Esophagus muscularis mucosa (tissue), 4 donors: ENCODE measurements at regions not wholly inside any gene's neighbourhood (a gene's known extent, or its start where the extent isn't known, plus 50 kb on each side); places are given as distances from the start of the nearest gene placed in this dataset.

ENCODE experiments used
- EP300 ChIP-seq: sonication (generic); formaldehyde crosslinking; IDR thresholded peaks from one replicate; pipeline ENCODE4 v1.6.1; 2017; ENCODE audit warnings: antibody characterized with exemption
- POLR2A ChIP-seq: fragments of 450-650 bp; IDR thresholded peaks from one replicate; pipeline ENCODE4 v1.6.1; 2017; ENCODE audit warnings: antibody characterized with exemption, moderate library complexity, mild to moderate bottlenecking, low read depth
- POLR2AphosphoS5 ChIP-seq, 2 donors: sonication (generic); formaldehyde crosslinking; IDR thresholded peaks; one replicate each; pipeline ENCODE4 v1.6.1; 2017; ENCODE audit warnings: antibody characterized with exemption in 2 of 2
- TF ChIP-seq, protein P1 (sequence below), 3 experiments: fragments of 200-600 bp in 2 of 3; fragments of 450-650 bp in 1 of 3; sonication (generic) in 2 of 3; IDR thresholded peaks; one replicate each; pipeline ENCODE4 v1.5.1; 2017 to 2019; ENCODE audit warnings: antibody characterized with exemption in 3 of 3, mild to moderate bottlenecking in 2 of 3, moderate library complexity in 1 of 3

DNA sequence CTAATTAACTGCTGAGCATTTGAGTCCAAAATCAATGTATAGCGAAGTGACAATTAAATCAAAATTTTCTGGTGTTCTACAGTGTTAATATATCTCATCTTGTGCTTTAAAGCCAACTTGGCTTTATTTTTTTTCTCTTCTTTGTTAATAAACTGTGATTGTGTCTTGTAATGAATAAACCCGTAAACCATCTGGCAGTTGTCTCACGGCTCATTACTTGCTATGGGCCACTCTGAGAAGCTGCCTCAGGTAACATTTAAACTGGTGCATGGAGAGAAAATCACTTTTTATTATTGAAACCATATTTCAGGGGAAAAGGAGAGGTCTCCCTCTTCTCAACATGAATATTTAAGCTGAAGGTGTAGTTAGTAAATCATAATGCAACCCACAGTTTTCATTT, 694.0 kb downstream of the KCTD8 start:
- TF ChIP-seq, protein P1, sequence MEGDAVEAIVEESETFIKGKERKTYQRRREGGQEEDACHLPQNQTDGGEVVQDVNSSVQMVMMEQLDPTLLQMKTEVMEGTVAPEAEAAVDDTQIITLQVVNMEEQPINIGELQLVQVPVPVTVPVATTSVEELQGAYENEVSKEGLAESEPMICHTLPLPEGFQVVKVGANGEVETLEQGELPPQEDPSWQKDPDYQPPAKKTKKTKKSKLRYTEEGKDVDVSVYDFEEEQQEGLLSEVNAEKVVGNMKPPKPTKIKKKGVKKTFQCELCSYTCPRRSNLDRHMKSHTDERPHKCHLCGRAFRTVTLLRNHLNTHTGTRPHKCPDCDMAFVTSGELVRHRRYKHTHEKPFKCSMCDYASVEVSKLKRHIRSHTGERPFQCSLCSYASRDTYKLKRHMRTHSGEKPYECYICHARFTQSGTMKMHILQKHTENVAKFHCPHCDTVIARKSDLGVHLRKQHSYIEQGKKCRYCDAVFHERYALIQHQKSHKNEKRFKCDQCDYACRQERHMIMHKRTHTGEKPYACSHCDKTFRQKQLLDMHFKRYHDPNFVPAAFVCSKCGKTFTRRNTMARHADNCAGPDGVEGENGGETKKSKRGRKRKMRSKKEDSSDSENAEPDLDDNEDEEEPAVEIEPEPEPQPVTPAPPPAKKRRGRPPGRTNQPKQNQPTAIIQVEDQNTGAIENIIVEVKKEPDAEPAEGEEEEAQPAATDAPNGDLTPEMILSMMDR (IDR thresholded peaks at IDR 0.05) = no peak
- TF ChIP-seq EP300 = no peak
- no peak for TF ChIP-seq POLR2AphosphoS5 (IDR thresholded peaks at IDR 0.05)
- TF ChIP-seq POLR2A = no peak
